Vagina (tissue), 2 donors: ENCODE measurements at regions not wholly inside any gene's neighbourhood (a gene's known extent, or its start where the extent isn't known, plus 50 kb on each side); places are given as distances from the start of the nearest gene placed in this dataset.

Experiments
- POLR2A ChIP-seq, 2 donors: fragments of 450-650 bp; IDR thresholded peaks; one replicate each; pipeline ENCODE4 v1.6.1; 2017; ENCODE audit warnings: antibody characterized with exemption in 2 of 2, mild to moderate bottlenecking in 2 of 2, moderate library complexity in 2 of 2
- POLR2AphosphoS5 ChIP-seq, 2 donors: sonication (generic); formaldehyde crosslinking; IDR thresholded peaks; one replicate each; pipeline ENCODE4 v1.9.0; 2017; ENCODE audit warnings: antibody characterized with exemption in 2 of 2, mild to moderate bottlenecking in 2 of 2, low read depth in 1 of 2; ENCODE audit not compliant: insufficient read depth in 1 of 2
- TF ChIP-seq, protein P1 (sequence below), 3 experiments: fragments of 450-650 bp in 2 of 3; fragments of 200-600 bp in 1 of 3; sonication (generic) in 1 of 3; IDR thresholded peaks; one replicate each; pipeline ENCODE4 v1.5.1; 2017 to 2019; ENCODE audit warnings: antibody characterized with exemption in 3 of 3, mild to moderate bottlenecking in 2 of 3, moderate library complexity in 2 of 3

DNA sequence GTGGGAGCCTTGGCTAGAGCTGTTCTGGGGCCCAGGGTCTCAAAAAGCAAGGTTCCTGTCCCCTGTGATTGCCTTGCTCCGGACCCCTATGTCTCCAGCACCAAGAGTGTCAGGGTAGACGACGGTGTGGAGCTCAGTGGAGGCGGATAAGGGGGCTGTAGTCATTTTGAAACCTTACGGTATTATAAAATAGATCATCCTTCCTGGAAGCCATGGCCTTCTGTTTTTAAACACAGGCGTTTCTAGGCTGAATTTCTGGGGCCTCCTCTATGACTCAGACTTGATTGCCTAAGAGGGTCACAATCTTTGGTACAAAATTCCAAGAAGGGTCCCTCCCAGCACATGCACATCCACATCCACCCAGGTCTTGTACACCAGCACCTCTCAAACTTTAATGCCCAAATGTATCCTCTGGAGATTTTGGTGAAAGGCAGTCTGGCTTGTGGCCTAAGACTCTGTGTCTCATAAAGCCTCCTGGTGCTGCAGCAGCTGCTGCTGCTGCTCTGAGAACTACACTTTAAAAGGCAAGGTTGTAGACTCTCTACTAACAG is 70.5 kb upstream of the XCR1 start:
- TF ChIP-seq, protein P1, sequence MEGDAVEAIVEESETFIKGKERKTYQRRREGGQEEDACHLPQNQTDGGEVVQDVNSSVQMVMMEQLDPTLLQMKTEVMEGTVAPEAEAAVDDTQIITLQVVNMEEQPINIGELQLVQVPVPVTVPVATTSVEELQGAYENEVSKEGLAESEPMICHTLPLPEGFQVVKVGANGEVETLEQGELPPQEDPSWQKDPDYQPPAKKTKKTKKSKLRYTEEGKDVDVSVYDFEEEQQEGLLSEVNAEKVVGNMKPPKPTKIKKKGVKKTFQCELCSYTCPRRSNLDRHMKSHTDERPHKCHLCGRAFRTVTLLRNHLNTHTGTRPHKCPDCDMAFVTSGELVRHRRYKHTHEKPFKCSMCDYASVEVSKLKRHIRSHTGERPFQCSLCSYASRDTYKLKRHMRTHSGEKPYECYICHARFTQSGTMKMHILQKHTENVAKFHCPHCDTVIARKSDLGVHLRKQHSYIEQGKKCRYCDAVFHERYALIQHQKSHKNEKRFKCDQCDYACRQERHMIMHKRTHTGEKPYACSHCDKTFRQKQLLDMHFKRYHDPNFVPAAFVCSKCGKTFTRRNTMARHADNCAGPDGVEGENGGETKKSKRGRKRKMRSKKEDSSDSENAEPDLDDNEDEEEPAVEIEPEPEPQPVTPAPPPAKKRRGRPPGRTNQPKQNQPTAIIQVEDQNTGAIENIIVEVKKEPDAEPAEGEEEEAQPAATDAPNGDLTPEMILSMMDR (IDR thresholded peaks at IDR 0.05) = no peak
- TF ChIP-seq POLR2A (IDR thresholded peaks at IDR 0.05) (no peak), POLR2AphosphoS5 (IDR thresholded peaks at IDR 0.05; ENCODE audit: insufficient read depth in 1 of 2, low read depth in 1 of 2) (peak in 1 of 2 donors; percentile 10)
